IMR-90 (cell line): ENCODE measurements at regions not wholly inside any gene's neighbourhood (a gene's known extent, or its start where the extent isn't known, plus 50 kb on each side); places are given as distances from the start of the nearest gene placed in this dataset.

Experiments
- ATAC-seq: fragments of 200-7000 bp; cut with Tn5 transposase; 2 replicates; pipeline ENCODE4 v1.9.1; 2020; ENCODE audit warnings: low read depth, mild to moderate bottlenecking, moderate library complexity
- BruUV-seq: library from RNA; stranded (reverse); fragments of 400-500 nt; replicated peaks from 2 replicates; lab custom pipeline; 2021; lab: Mats Ljungman, UMichigan
- CTCF ChIA-PET: fragments of 300-600 bp; formaldehyde crosslinking; extraction: SDS; loops from one replicate; lab custom pipeline; 2021; ENCODE audit warnings: antibody characterized with exemption; lab: Yijun Ruan, JAX
- POLR2A ChIA-PET: fragments of 300-600 bp; sonication (Branson Sonifier 250); formaldehyde crosslinking; loops from one replicate; lab custom pipeline; 2022; ENCODE audit warnings: antibody characterized with exemption; ENCODE audit not compliant: unreplicated experiment; lab: Charles Lee
- DNase-seq: peaks from one replicate; pipeline ENCODE4 v3.0.0; 2013
- H2AFZ ChIP-seq: replicated peaks from 2 replicates; pipeline ENCODE3; 2013; ENCODE audit warnings: low read length, mild to moderate bottlenecking; ENCODE audit not compliant: poor library complexity
- H2AK5ac ChIP-seq: 2 replicates; pipeline ENCODE4 v1.6.1; 2013; ENCODE audit warnings: low read depth, low read length, inconsistent platforms
- H2AK9ac ChIP-seq: replicated peaks from 2 replicates; pipeline ENCODE3; 2013; ENCODE audit warnings: mild to moderate bottlenecking, low read depth, low read length, moderate library complexity; ENCODE audit not compliant: poor library complexity
- H2BK120ac ChIP-seq: 2 replicates; pipeline ENCODE4 v1.6.1; 2013; ENCODE audit warnings: low read depth, low read length, inconsistent platforms
- H2BK15ac ChIP-seq: 3 replicates; pipeline ENCODE4 v1.6.1; 2013; ENCODE audit warnings: low read depth, low read length, inconsistent platforms
- H2BK20ac ChIP-seq: 2 replicates; pipeline ENCODE4 v1.6.1; 2013; ENCODE audit warnings: low read depth, mild to moderate bottlenecking, inconsistent platforms, low read length, moderate library complexity
- H2BK5ac ChIP-seq: 2 replicates; pipeline ENCODE4 v1.6.1; 2013; ENCODE audit warnings: mild to moderate bottlenecking, low read depth, low read length, inconsistent platforms; ENCODE audit not compliant: poor library complexity, severe bottlenecking
- H3K14ac ChIP-seq: replicated peaks from 2 replicates; pipeline ENCODE4 v1.6.1; 2013; ENCODE audit warnings: low read depth, low read length, inconsistent platforms
- H3K18ac ChIP-seq: 2 replicates; pipeline ENCODE4 v1.6.1; 2013; ENCODE audit warnings: low read depth, low read length, control low read depth
- H3K23ac ChIP-seq: 2 replicates; pipeline ENCODE4 v1.6.1; 2013; ENCODE audit warnings: low read depth, low read length, inconsistent platforms
- H3K27ac ChIP-seq: 2 replicates; pipeline ENCODE4 v1.5.1; 2013; ENCODE audit warnings: mild to moderate bottlenecking, control low read depth, low read length; ENCODE audit not compliant: insufficient read depth
- H3K27me3 ChIP-seq: 2 replicates; pipeline ENCODE4 v1.6.1; 2013; ENCODE audit warnings: low read length; ENCODE audit not compliant: control insufficient read depth, insufficient read depth
- H3K36me3 ChIP-seq: 2 replicates; pipeline ENCODE4 v1.6.1; 2013; ENCODE audit warnings: low read length, mixed read lengths; ENCODE audit not compliant: control insufficient read depth, insufficient read depth
- H3K4ac ChIP-seq: 2 replicates; pipeline ENCODE4 v1.6.1; 2013; ENCODE audit warnings: low read depth, low read length, inconsistent platforms
- H3K4me1 ChIP-seq: 2 replicates; pipeline ENCODE4 v1.6.1; 2013; ENCODE audit warnings: low read length, mixed read lengths; ENCODE audit not compliant: control insufficient read depth, insufficient read depth
- H3K4me2 ChIP-seq: 2 replicates; pipeline ENCODE4 v1.6.1; 2013; ENCODE audit warnings: low read depth, mild to moderate bottlenecking, control low read depth, low read length, moderate library complexity
- H3K4me3 ChIP-seq: 2 replicates; pipeline ENCODE4 v1.5.1; 2013; ENCODE audit warnings: low read depth, mild to moderate bottlenecking, control low read depth, low read length, moderate library complexity; ENCODE audit not compliant: insufficient read depth
- H3K56ac ChIP-seq: 2 replicates; pipeline ENCODE4 v1.6.1; 2013; ENCODE audit warnings: low read length, inconsistent platforms; ENCODE audit not compliant: insufficient read depth; ENCODE audit errors: extremely low read depth
- H3K79me1 ChIP-seq, 2 experiments: 2 replicates each; pipeline ENCODE4 v1.6.1; 2013; ENCODE audit warnings: low read length in 2 of 2, inconsistent platforms in 1 of 2, low read depth in 1 of 2
- H3K9ac ChIP-seq: 2 replicates; pipeline ENCODE4 v1.6.1; 2013; ENCODE audit warnings: low read depth, low read length, control low read depth
- H3K9me1 ChIP-seq: 2 replicates; pipeline ENCODE4 v1.6.1; 2013; ENCODE audit warnings: low read length, inconsistent platforms; ENCODE audit not compliant: insufficient read depth
- H3K9me3 ChIP-seq: 2 replicates; pipeline ENCODE4 v1.6.1; 2013; ENCODE audit warnings: low read length; ENCODE audit not compliant: control insufficient read depth, insufficient read depth
- H4K20me1 ChIP-seq: 2 replicates; pipeline ENCODE4 v1.6.1; 2013; ENCODE audit warnings: low read length, inconsistent platforms; ENCODE audit not compliant: insufficient read depth
- H4K5ac ChIP-seq: 2 replicates; pipeline ENCODE4 v1.6.1; 2013; ENCODE audit warnings: mild to moderate bottlenecking, low read depth, low read length, control low read depth
- H4K8ac ChIP-seq, 2 experiments: 2 replicates each; pipeline ENCODE4 v1.6.1; 2013; ENCODE audit warnings: low read depth in 2 of 2, low read length in 2 of 2, control low read depth in 1 of 2, inconsistent platforms in 1 of 2
- H4K91ac ChIP-seq: 2 replicates; pipeline ENCODE4 v1.6.1; 2013; ENCODE audit warnings: low read depth, low read length, inconsistent platforms; ENCODE audit not compliant: insufficient read depth
- CEBPB ChIP-seq: IDR thresholded peaks from 2 replicates; pipeline ENCODE4 v1.6.1; 2012; ENCODE audit warnings: low read depth, low read length, improper control_type of control experiment
- CHD1 ChIP-seq: IDR thresholded peaks from 2 replicates; pipeline ENCODE4 v1.6.1; 2012; ENCODE audit warnings: low read depth, low read length, improper control_type of control experiment
- CTCF ChIP-seq: conservative IDR thresholded peaks from 2 replicates; pipeline ENCODE4 v1.5.1; 2012; ENCODE audit warnings: mild to moderate bottlenecking, low read depth, low read length, improper control_type of control experiment
- ELK1 ChIP-seq: fragments of 150-350 bp; IDR thresholded peaks from 2 replicates; pipeline ENCODE4 v1.6.1; 2016; ENCODE audit warnings: low read depth, mild to moderate bottlenecking, low read length, moderate library complexity, borderline replicate concordance
- MAFK ChIP-seq: IDR thresholded peaks from 2 replicates; pipeline ENCODE4 v1.6.1; 2012; ENCODE audit warnings: low read depth, low read length, improper control_type of control experiment
- MAZ ChIP-seq: IDR thresholded peaks from 2 replicates; pipeline ENCODE4 v1.6.1; 2012; ENCODE audit warnings: low read depth, mild to moderate bottlenecking, low read length, improper control_type of control experiment, moderate library complexity, borderline replicate concordance
- MXI1 ChIP-seq: IDR thresholded peaks from 2 replicates; pipeline ENCODE4 v1.6.1; 2012; ENCODE audit warnings: low read depth, mild to moderate bottlenecking, low read length, moderate library complexity, borderline replicate concordance
- NFE2L2 ChIP-seq: fragments of 150-350 bp; IDR thresholded peaks from 2 replicates; pipeline ENCODE4 v1.6.1; 2016; ENCODE audit warnings: low read depth, mild to moderate bottlenecking, low read length
- POLR2A ChIP-seq: IDR thresholded peaks from 2 replicates; pipeline ENCODE4 v1.6.1; 2012; ENCODE audit warnings: mild to moderate bottlenecking, low read depth, low read length
- RCOR1 ChIP-seq: IDR thresholded peaks from 2 replicates; pipeline ENCODE4 v1.6.1; 2012; ENCODE audit warnings: mild to moderate bottlenecking, low read length, improper control_type of control experiment; ENCODE audit not compliant: insufficient replicate concordance
- RFX5 ChIP-seq: IDR thresholded peaks from 2 replicates; pipeline ENCODE4 v1.8.0; 2012; ENCODE audit warnings: low read depth, mild to moderate bottlenecking, low read length, moderate library complexity
- SMC3 ChIP-seq: fragments of 150-350 bp; IDR thresholded peaks from 2 replicates; pipeline ENCODE4 v1.6.1; 2016; ENCODE audit warnings: low read depth, mild to moderate bottlenecking, antibody characterized with exemption, low read length, moderate library complexity
- WGBS, 2 experiments: methylation state at CpG; one replicate each; pipeline versions ENCODE4 v1.1.5 to v1.1.7; 2013; ENCODE audit warnings: missing lambda C conversion rate in 2 of 2; ENCODE audit not compliant: insufficient read length in 1 of 2; ENCODE audit errors: extremely low coverage in 2 of 2; 5-methylcytosine and 5-hydroxymethylcytosine counted together
- dilution Hi-C: fragments of 300-500 bp; cut with HindIII; formaldehyde crosslinking; loops from one replicate; pipeline ENCODE4 v1.14.3; 2018; ENCODE audit warnings: low sequenced_read_pairs; ENCODE audit not compliant: unreplicated experiment
- in situ Hi-C: fragments of 300-500 bp; cut with MboI; formaldehyde crosslinking; loops from 3 replicates; pipeline ENCODE4 v1.14.3; 2019; ENCODE audit warnings: low sequenced_read_pairs, inconsistent platforms, mixed read lengths
- intact Hi-C: fragments of 100-400 bp; cut with micrococcal nuclease; formaldehyde crosslinking; loops from 2 replicates; pipeline ENCODE4 v1.10.0; 2022

- Histone ChIP-seq H4K20me1 (no peaks in the 10 kb centered on the region), H2BK20ac (peak overlapping the region; percentile 69; the same call in 1 of the 2 replicates), H3K14ac (0 out of 2 replicates have a peak overlapping the region, but pooled peaks have one; percentile 30), H3K23ac (no peak overlapping the region), H3K18ac (peak overlapping the region; percentile 20; the same call in 1 of the 2 replicates), H2BK5ac (peak overlapping the region; percentile 9), H2AK5ac (no peak overlapping the region), H3K9me3 (no peaks in the 10 kb centered on the region), H4K5ac (no peak overlapping the region; the same call in 1 of the 2 replicates), H2AK9ac (no peak overlapping the region), H3K9ac (no peak overlapping the region), H3K4me2 (no peak overlapping the region; the same call in 1 of the 2 replicates), H3K56ac (no peak overlapping the region), H4K8ac (no peak overlapping the region; a peak in 1 of 4 replicates), H3K79me1 (no peaks in the 10 kb centered on the region), H3K27ac (no peak overlapping the region), H2BK15ac (peak overlapping the region; percentile 50; the same call in 1 of the 3 replicates), H3K27me3 (no peaks in the 10 kb centered on the region), H2BK120ac (peak overlapping the region; percentile 72; the same call in 1 of the 2 replicates), H3K4me3 (no peak overlapping the region), H4K91ac (no peak overlapping the region; the same call in 1 of the 2 replicates), H2AFZ (no peak overlapping the region), H3K4me1 (peaks cover 5% of the 10 kb centered on the region; the same call in 1 of the 2 replicates), H3K9me1 (no peaks in the 10 kb centered on the region), H3K4ac (no peak overlapping the region), H3K36me3 (no peaks in the 10 kb centered on the region)
- dilution Hi-C loops (no loop called here), in situ Hi-C loops (no loop called here), intact Hi-C loops (no loop called here)
- TF ChIP-seq MAZ = no peak
- TF ChIP-seq CEBPB = no peak
- TF ChIP-seq RCOR1 = no peak
- no peak for TF ChIP-seq MAFK
- TF ChIP-seq CTCF = no peak
- no peak for TF ChIP-seq MXI1
- TF ChIP-seq CHD1 = no peak
- TF ChIP-seq ELK1 = no peak
- TF ChIP-seq RFX5 = no peak
- no peak for TF ChIP-seq NFE2L2
- TF ChIP-seq POLR2A = no peak
- no peak for TF ChIP-seq SMC3
- POLR2A ChIA-PET = no interaction called here
- ATAC-seq (no peak), DNase-seq (no peak)
- CTCF ChIA-PET = no interaction called here
- BruUV-seq = no TSS peak
- no CpG with 5 or more reads among the region's 2 CpGs for WGBS, 2 experiments
These were observed 320.6 kb downstream of the KCNC2 start for GRCh38 chr12:74889073-74889472.
